Keratinocyte (primary cell): ENCODE measurements at regions not wholly inside any gene's neighbourhood (a gene's known extent, or its start where the extent isn't known, plus 50 kb on each side); places are given as distances from the start of the nearest gene placed in this dataset.

ENCODE experiments used
- EZH2 ChIP-seq: IDR thresholded peaks from one replicate; pipeline ENCODE4 v1.6.1; 2012; ENCODE audit warnings: inconsistent platforms, mild to moderate bottlenecking, low read length, moderate library complexity
- TF ChIP-seq, protein P1 (sequence below), 3 experiments: IDR thresholded peaks in 1 of 3; conservative IDR thresholded peaks in 1 of 3; optimal IDR thresholded peaks in 1 of 3; 2 replicates in 2 of 3; 3 replicates in 1 of 3; pipeline versions ENCODE3 to v1.5.1; 2011; ENCODE audit warnings: low read length in 3 of 3, mild to moderate bottlenecking in 3 of 3, moderate library complexity in 2 of 3, control low read depth in 1 of 3, inconsistent platforms in 1 of 3; ENCODE audit not compliant: insufficient read depth in 2 of 3; ENCODE audit errors: extremely low read depth in 1 of 3

DNA sequence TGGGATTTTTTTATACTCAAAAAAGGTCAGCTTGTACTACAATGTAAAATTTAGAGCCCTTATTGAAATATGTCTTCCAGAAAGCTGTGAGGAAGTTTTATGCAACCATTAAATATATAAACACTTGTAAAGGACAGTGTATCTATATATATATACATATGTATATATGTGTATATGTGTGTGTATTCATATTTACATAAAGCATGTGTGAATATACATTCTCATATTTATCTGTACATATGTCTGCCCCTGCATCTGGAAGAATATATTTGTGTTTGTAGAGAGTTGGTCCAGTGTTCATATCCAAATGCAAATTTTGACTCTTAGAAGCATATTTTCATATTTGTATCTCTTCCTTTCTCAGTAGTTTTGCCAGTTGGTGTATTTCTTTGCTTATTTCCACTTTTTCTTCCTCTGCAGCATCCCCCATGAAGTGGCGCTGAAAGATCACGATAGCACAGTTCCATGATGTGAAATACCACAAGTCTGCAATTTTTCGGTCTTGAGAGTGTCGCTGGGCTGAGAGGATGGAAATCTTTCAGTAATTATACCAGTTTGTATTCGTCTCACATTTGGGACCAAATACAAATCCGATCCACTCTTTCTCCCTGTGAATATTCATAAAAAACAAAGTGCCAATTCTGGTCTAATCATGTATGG, 311.7 kb upstream of the DPH6 start:
- TF ChIP-seq, protein P1, sequence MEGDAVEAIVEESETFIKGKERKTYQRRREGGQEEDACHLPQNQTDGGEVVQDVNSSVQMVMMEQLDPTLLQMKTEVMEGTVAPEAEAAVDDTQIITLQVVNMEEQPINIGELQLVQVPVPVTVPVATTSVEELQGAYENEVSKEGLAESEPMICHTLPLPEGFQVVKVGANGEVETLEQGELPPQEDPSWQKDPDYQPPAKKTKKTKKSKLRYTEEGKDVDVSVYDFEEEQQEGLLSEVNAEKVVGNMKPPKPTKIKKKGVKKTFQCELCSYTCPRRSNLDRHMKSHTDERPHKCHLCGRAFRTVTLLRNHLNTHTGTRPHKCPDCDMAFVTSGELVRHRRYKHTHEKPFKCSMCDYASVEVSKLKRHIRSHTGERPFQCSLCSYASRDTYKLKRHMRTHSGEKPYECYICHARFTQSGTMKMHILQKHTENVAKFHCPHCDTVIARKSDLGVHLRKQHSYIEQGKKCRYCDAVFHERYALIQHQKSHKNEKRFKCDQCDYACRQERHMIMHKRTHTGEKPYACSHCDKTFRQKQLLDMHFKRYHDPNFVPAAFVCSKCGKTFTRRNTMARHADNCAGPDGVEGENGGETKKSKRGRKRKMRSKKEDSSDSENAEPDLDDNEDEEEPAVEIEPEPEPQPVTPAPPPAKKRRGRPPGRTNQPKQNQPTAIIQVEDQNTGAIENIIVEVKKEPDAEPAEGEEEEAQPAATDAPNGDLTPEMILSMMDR (optimal IDR thresholded peaks at IDR 0.05 in 1 of 3, IDR thresholded peaks at IDR 0.05 in 1 of 3, conservative IDR thresholded peaks at IDR 0.05 in 1 of 3; ENCODE audit: extremely low read depth in 1 of 3, insufficient read depth in 2 of 3, low read length in 3 of 3), result no peak
- no peak for TF ChIP-seq EZH2
